DMS114 treated with DMSO at 0.1 percent for 48 hours (cell line): ENCODE measurements at regions not wholly inside any gene's neighbourhood (a gene's known extent, or its start where the extent isn't known, plus 50 kb on each side); places are given as distances from the start of the nearest gene placed in this dataset.
"Not testable (repeated sequence)": the region's sequence is repeated elsewhere in the genome, so short reads cannot be mapped to it uniquely, and the experiment has no call there.

Experiments
- DNase-seq: peaks from one replicate; lab custom pipeline; 2025; ENCODE audit not compliant: unreplicated experiment; lab: John Stamatoyannopoulos, UW

GRCh38 chrX:120753413-120754251 is 122.0 kb downstream of the CT47B1 start:
- DNase-seq, result no peak

GRCh38 chrX:120752431-120753082 is 122.7 kb upstream of the C1GALT1C1 start:
- no peak for DNase-seq

DNA sequence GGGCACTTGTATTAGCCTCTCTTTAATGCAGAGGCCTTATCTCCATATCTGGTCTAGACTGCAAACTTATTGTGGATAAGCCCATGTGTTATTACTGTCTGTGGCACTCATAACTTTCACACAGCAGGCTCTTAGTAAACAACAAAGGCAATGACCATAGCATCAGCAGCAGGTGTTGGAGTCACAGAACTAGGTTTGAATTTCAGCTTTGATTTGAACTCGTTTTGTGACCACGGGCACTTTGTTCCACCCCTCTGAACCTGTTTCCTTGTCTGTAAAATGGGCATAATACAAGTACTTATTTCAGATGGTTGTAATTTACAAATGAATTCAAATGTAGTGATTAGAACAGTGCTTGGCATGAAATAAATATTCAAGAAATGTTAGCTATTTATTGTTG is 121.8 kb upstream of the C1GALT1C1 start:
- DNase-seq, result no peak

DNA sequence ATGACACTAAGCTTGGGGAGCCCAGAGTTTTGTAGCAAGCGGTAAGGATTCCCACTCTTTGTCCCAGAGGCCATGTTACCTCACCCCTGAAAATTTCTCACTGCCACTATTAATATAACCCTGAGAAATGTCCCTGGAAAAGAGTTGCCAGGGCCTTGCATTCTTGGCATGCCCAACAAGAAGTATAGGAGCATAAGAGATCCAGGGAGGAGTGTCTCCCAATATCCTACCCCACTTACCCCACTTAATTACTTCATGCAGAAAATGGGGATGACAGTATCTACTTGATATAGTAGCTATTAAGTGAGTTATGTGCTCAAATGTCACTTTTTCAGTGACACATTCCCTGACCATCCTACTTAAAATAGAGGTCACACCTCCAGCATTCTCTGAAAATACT is 120.5 kb upstream of the C1GALT1C1 start:
- no peak for DNase-seq

GRCh38 chrX:120749141-120749846 is 119.4 kb upstream of the C1GALT1C1 start:
- DNase-seq, result no peak

- DNase-seq, result no peak
These were observed 116.3 kb upstream of the C1GALT1C1 start for GRCh38 chrX:120746153-120746552.

DNA sequence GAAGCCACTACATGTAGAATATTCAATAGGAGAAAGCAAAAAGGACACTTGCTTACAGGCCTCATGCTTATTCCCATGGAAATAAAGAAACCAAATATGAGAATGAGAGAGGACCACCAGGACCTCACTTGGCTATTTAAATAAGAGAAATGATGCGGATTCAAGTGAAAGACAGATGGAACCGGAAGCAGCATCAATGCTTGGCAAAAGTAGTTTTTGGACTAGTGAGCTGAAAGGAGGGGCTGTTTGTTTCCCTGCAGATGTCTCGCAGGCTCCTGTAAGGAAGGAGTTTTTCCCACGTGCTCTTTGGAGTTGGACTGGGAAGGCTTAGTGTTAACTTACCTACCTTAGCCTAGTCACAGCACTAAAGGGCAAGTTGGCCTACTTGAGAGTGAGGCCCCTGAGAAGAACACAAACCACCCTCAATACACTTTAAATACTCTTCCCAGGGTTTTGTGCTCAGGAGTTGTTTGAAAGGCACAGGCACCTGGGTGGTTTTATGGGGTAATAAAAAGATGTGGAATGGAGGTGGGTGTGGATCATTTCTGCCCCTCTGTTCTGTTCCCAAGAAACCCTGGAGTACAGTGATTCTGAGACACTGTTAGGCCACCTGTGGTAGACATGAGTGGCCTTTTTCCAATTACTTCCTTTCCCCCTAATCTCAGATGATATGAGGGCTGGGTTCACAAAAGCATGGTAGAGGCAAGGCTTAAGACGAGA is 113.3 kb upstream of the C1GALT1C1 start:
- no peak for DNase-seq

GRCh38 chrX:120741452-120741851 is 111.6 kb upstream of the C1GALT1C1 start:
- DNase-seq, result no peak

GRCh38 chrX:120740072-120740471 is 110.2 kb upstream of the C1GALT1C1 start:
- no peak for DNase-seq

DNA sequence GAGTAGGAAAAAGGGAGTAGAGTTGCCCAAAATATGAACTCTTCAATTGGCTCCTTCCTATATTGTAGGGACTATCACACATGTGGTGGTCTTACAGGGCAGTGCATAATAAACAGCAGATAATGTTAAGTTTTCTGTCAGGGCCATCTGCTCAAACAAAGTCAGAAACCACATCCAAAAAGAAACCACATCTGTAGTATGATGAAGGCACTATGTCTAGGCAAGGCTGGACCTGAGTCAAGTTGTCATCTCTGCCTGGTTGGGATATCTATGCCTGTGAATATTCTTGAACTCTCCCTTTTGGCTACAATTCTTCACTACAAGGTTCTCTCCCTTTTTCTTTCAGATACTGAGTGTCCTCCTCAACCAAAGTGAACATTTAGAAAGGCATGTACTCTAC is 109.4 kb upstream of the C1GALT1C1 start:
- DNase-seq, result no peak

GRCh38 chrX:120736989-120737388 is 107.1 kb upstream of the C1GALT1C1 start:
- DNase-seq, result no peak

- DNase-seq, result no peak
These were observed 106.1 kb upstream of the C1GALT1C1 start for GRCh38 chrX:120735966-120736365.

DNA sequence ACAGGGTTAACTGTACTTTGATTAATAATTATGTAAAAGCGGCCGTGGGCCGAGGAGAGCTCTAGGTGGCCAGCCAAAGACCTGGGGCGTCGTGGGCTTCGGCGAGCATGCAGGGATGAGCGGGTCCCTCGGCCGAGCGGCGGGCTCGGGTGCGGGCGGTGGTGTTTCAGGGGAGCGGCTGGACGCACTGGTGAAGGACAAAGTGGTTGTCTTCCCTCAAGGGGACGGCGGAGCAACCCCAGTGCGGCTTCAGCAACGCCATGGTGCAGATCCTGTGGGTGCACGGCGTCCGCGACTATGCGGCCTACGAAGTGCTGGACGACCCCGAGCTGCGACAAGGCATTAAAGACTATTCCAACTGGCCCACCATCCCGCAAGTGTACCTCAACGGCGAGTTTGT is 103.0 kb upstream of the C1GALT1C1 start:
- DNase-seq, result no peak

DNA sequence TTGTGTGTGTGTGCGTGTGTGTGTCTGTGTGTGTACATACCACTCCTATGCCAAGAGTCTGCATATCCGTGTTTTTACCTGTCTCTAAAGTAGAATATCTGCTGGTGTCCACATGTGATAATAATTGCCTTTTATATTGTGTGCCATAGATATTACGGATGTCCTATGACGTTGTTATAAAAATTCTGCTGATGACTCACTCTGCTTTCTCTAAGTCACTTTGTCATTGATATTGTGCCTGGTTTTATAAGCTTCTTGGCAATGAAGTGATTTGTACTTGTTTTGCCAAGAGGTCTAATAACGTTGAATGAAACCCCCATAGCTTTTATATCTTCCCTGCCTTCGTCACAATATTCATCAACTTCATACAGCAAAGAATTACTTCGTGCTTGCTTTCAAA is 102.6 kb upstream of the C1GALT1C1 start:
- DNase-seq, result no peak

DNA sequence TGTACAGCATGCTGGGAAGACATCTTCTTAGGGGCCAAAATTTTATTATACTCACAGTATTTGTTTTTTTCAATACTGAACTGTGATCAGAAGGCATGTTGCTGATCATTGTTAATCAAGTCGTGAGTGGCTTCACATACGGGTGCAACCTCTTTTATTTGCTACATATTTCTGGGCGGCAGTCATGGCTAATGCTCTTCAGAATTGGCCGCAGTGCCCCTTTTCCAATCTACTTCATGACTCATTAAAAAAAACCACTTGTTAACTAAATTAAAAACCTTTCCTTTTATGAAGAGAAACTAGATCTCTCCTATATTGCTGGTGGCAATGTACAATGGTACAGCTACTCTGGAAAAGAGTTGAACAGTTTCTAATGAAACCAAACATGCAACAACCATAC is 101.5 kb upstream of the C1GALT1C1 start:
- no peak for DNase-seq

DNA sequence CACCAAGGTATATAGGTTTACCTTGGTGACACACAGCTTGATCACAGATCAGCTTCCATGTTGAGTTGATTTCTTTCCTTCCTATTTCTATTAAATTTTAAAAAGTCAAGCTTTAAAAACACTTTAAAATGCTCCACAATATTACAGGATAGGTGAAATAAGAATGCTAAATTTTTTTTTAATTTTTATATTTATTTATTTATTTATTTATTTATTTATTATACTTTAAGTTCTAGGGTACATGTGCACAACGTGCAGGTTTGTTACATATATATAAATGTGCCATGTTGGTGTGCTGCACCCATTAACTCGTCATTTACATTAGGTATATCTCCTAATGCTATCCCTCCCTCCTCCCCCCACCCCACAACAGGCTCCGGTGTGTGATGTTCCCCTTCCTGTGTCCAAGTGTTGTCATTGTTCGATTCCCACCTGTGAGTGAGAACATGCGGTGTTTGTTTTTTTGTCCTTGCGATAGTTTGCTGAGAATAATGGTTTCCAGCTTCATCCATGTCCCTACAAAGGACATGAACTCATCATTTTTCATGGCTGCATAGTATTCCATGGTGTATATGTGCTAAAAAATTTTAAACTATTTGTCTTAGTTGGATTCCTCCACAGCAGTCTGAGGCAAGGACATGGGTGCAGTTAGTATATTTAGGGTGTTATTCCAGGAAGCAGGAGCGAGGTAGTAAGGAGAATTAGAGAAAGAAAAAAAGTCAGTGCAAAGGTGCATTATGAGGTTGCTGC is 99.8 kb upstream of the C1GALT1C1 start:
- not testable (repeated sequence) for DNase-seq

DNA sequence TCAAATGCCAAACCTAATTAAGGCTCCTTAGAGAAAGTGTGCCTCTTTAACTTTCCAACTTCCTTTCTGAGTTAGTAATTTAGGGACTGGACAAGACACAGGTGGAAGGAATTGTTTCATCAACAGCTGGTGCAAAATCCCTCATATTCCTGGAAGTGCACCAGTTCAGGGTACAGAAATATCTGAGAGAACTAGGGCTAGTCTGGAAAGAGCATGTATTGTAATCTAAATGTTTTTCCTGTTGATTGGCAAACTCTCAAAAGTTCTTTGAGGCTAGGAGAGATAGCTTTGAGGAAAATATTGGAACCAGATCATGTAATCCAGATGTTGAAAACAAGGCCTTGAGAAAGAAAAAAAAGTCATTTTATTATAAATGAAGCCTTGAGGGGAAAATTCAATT is 98.1 kb upstream of the C1GALT1C1 start:
- no peak for DNase-seq

DNA sequence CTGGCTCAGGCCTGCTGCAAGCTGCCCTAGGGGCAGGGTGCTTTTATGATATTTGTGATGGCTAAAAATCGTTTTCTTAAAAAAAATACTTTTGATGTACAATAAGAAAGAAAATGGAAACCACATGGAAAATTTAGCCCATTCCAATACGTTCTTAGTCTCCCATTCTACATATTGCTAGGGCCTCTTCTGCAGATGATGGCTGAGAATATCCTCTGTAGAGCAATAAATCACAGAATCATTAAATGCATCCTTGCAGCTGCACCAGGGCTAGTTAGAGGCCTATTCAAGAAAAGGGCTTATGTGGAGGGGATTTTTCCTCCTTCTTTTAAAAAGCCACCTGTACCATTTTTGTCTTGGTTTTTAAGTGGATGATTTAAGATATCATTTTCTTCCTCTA is 97.6 kb upstream of the C1GALT1C1 start:
- no peak for DNase-seq

DNA sequence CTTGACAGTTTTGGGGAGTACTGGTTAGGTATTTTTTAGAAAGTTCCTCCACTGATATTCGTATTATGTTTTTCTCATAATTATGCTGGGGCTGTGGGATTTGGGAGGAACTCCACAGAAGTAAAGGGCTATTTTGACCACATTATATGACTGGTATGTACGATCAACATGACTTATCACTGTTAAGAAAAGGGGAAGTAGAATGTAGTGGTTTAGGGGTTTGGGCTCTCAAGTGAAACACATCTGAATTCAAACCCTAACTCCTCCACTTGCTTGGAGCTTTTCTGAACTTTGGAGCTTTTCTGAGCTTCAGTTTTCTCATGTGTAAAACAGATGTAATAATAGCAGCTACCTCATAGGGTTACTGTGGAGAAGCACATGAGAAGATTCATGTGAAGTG is 96.4 kb upstream of the C1GALT1C1 start:
- no peak for DNase-seq

DNA sequence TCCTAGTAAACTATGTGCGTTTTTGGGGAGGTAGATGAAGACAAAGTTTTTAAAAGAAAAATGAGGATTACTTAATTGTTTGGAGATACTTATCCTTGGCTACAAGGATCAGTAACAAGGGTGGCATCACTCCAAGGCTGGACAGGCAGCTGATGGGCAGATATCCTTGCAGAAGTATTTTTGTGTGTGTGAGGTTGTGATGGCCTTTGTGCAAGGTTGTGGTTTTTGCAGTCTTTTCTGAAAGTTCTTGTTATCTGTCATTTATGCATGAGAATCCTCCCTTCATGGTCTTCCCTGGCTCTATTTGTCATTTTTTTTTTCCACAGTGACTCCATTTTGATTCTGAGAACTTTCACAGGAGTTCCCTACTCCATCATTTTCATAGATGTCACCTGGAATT is 96.0 kb upstream of the C1GALT1C1 start:
- no peak for DNase-seq

- DNase-seq, result no peak
These were observed 89.8 kb upstream of the C1GALT1C1 start for GRCh38 chrX:120719622-120720021.
